ENCODE measurements at regions not wholly inside any gene's neighbourhood (a gene's known extent, or its start where the extent isn't known, plus 50 kb on each side); places are given as distances from the start of the nearest gene placed in this dataset.

GRCh38 chr18:73593207-73593606 is 554.4 kb downstream of the FBXO15 start:
- no peaks in the 10 kb centered on the region for H3K9me3 ChIP-seq
- TF ChIP-seq CTCF (IDR thresholded peaks at IDR 0.05) (no peak), EP300 (IDR thresholded peaks at IDR 0.05) (no peak), POLR2A (IDR thresholded peaks at IDR 0.05) (no peak)
- intact Hi-C loops (cut with DNase I): no loop called here
- H3K36me3 ChIP-seq: no peaks in the 10 kb centered on the region
- H3K4me1 ChIP-seq (ENCODE audit: insufficient read depth): no peaks in the 10 kb centered on the region
- no peak overlapping the region for H3K27ac ChIP-seq
- WGBS, 3 donors: 70 to 81% (median 78%) methylated on average over 2 of the region's 2 CpGs
- H3K27me3 ChIP-seq: no peaks in the 10 kb centered on the region
- H3K4me3 ChIP-seq: no peak overlapping the region
- no peak for DNase-seq

- no peaks in the 10 kb centered on the region for H3K4me1 ChIP-seq (ENCODE audit: insufficient read depth)
- DNase-seq: no peak
- no peak overlapping the region for H3K27ac ChIP-seq
- WGBS, 3 donors: 65 to 82% (median 69%) methylated on average over 4 of the region's 4 CpGs
- H3K9me3 ChIP-seq: no peaks in the 10 kb centered on the region
- no peaks in the 10 kb centered on the region for H3K27me3 ChIP-seq
- intact Hi-C loops (cut with DNase I): no loop called here
- no peaks in the 10 kb centered on the region for H3K36me3 ChIP-seq
- TF ChIP-seq EP300 (IDR thresholded peaks at IDR 0.05): no peak
- TF ChIP-seq POLR2A (IDR thresholded peaks at IDR 0.05): no peak
- TF ChIP-seq CTCF (IDR thresholded peaks at IDR 0.05): no peak
- no peak overlapping the region for H3K4me3 ChIP-seq
Measured at GRCh38 chr18:73590950-73591349, 556.7 kb downstream of the FBXO15 start.

GRCh38 chr18:73579698-73580097 is 567.9 kb downstream of the FBXO15 start:
- H3K36me3 ChIP-seq: no peaks in the 10 kb centered on the region
- H3K4me3 ChIP-seq: no peak overlapping the region
- no peaks in the 10 kb centered on the region for H3K9me3 ChIP-seq
- DNase-seq: no peak
- intact Hi-C loops (cut with DNase I): no loop called here
- H3K4me1 ChIP-seq (ENCODE audit: insufficient read depth): no peaks in the 10 kb centered on the region
- H3K27me3 ChIP-seq: no peaks in the 10 kb centered on the region
- no peak overlapping the region for H3K27ac ChIP-seq
- TF ChIP-seq POLR2A (IDR thresholded peaks at IDR 0.05) (no peak), CTCF (IDR thresholded peaks at IDR 0.05) (no peak), EP300 (IDR thresholded peaks at IDR 0.05) (no peak)

GRCh38 chr18:73577365-73577764 is 570.3 kb downstream of the FBXO15 start:
- TF ChIP-seq CTCF (IDR thresholded peaks at IDR 0.05) (no peak), EP300 (IDR thresholded peaks at IDR 0.05) (no peak), POLR2A (IDR thresholded peaks at IDR 0.05) (no peak)
- intact Hi-C loops (cut with DNase I): no loop called here
- Histone ChIP-seq H3K9me3 (no peaks in the 10 kb centered on the region), H3K4me3 (no peak overlapping the region), H3K36me3 (no peaks in the 10 kb centered on the region), H3K27me3 (no peaks in the 10 kb centered on the region), H3K27ac (no peak overlapping the region), H3K4me1 (ENCODE audit: insufficient read depth) (no peaks in the 10 kb centered on the region)
- no peak for DNase-seq
- 64 to 79% (median 78%) methylated on average over 1 of the region's 1 CpG for WGBS, 3 donors
